ENCODE measurements at regions not wholly inside any gene's neighbourhood (a gene's known extent, or its start where the extent isn't known, plus 50 kb on each side); places are given as distances from the start of the nearest gene placed in this dataset.

GRCh38 chr4:126547352-126547751, 1085.4 kb upstream of the INTU start:
- H4K20me1 ChIP-seq (ENCODE audit: control insufficient read depth, insufficient read depth, low read length, poor library complexity, severe bottlenecking): no peaks in the 10 kb centered on the region
- Mint-ChIP-seq H3K9me3 (ENCODE audit: insufficient read depth) (no peaks in the 10 kb centered on the region), H3K27ac (no peak overlapping the region), H3K4me1 (no peaks in the 10 kb centered on the region), H3K27me3 (no peaks in the 10 kb centered on the region), H3K4me3 (no peak overlapping the region)
- H3K79me2 ChIP-seq (ENCODE audit: control insufficient read depth, insufficient read depth, low read length): no peaks in the 10 kb centered on the region
- no peak overlapping the region for H3K9ac ChIP-seq (ENCODE audit: low read length)
- no peak overlapping the region for H2AFZ ChIP-seq (ENCODE audit: insufficient read depth, low read depth, low read length, poor library complexity, severe bottlenecking)
- intact Hi-C loops (cut with micrococcal nuclease): no loop called here
- ChIA-PET POLR2A (no interaction called here), CTCF (no interaction called here)
- no peaks in the 10 kb centered on the region for H3K27me3 ChIP-seq (replicated peaks in 1 of 4; ENCODE audit: control extremely low read depth in 1 of 4, control insufficient read depth in 3 of 4, insufficient read depth in 4 of 4, low read length in 3 of 4)
- no peak overlapping the region for H3K27ac ChIP-seq (ENCODE audit: low read length in 2 of 2)
- TF ChIP-seq EZH2 (IDR thresholded peaks at IDR 0.05; ENCODE audit: borderline replicate concordance, insufficient read depth, low read depth, low read length, poor library complexity, severe bottlenecking): no peak
- TF ChIP-seq, protein P1, sequence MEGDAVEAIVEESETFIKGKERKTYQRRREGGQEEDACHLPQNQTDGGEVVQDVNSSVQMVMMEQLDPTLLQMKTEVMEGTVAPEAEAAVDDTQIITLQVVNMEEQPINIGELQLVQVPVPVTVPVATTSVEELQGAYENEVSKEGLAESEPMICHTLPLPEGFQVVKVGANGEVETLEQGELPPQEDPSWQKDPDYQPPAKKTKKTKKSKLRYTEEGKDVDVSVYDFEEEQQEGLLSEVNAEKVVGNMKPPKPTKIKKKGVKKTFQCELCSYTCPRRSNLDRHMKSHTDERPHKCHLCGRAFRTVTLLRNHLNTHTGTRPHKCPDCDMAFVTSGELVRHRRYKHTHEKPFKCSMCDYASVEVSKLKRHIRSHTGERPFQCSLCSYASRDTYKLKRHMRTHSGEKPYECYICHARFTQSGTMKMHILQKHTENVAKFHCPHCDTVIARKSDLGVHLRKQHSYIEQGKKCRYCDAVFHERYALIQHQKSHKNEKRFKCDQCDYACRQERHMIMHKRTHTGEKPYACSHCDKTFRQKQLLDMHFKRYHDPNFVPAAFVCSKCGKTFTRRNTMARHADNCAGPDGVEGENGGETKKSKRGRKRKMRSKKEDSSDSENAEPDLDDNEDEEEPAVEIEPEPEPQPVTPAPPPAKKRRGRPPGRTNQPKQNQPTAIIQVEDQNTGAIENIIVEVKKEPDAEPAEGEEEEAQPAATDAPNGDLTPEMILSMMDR (IDR thresholded peaks at IDR 0.05): no peak
- no peak for DNase-seq
- H3K4me2 ChIP-seq (replicated peaks; ENCODE audit: low read depth, low read length, poor library complexity, severe bottlenecking): no peak overlapping the region
- no peak for ATAC-seq (ENCODE audit: low read depth)
- H3K36me3 ChIP-seq (replicated peaks in 1 of 2; ENCODE audit: control extremely low read depth in 1 of 2, control insufficient read depth in 1 of 2, extremely low read depth in 1 of 2, insufficient read depth in 2 of 2, low read length in 1 of 2): no peaks in the 10 kb centered on the region
- H3K4me1 ChIP-seq (ENCODE audit: control insufficient read depth in 2 of 2, insufficient read depth in 2 of 2, low read length in 2 of 2): no peaks in the 10 kb centered on the region
- no peaks in the 10 kb centered on the region for H3K9me3 ChIP-seq (ENCODE audit: control extremely low read depth in 1 of 3, control insufficient read depth in 2 of 3, insufficient read depth in 1 of 3, low read length in 2 of 3)
- no peak overlapping the region for H3K4me3 ChIP-seq (ENCODE audit: control extremely low read depth in 1 of 5, extremely low read depth in 1 of 5, insufficient read depth in 1 of 5, low read depth in 2 of 5, low read length in 4 of 5)

DNA sequence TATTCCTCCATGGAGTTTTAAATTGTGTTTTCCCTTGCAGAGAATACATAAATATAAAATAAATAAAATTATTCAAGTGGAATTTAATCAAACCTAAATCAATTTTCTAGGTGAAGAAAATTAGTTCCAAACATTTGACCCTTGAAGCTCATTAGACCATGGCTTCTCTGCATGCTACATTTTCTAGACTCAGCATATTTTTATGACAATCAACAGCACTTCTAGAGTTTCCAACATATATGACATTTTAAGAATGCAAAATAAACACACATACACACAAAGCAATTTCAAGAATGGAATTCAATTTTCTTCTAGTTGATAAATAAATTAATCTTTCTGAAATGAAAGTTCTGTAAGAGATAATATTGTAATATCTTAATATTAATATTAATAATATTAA, 1083.9 kb upstream of the INTU start:
- H3K9ac ChIP-seq (ENCODE audit: low read length): no peak overlapping the region
- POLR2A ChIA-PET: no interaction called here
- H3K27ac ChIP-seq (ENCODE audit: low read length in 2 of 2): no peak overlapping the region
- H4K20me1 ChIP-seq (ENCODE audit: control insufficient read depth, insufficient read depth, low read length, poor library complexity, severe bottlenecking): no peaks in the 10 kb centered on the region
- H3K79me2 ChIP-seq (ENCODE audit: control insufficient read depth, insufficient read depth, low read length): no peaks in the 10 kb centered on the region
- ATAC-seq (ENCODE audit: low read depth) (no peak), DNase-seq (no peak)
- Mint-ChIP-seq H3K4me3 (no peak overlapping the region), H3K4me1 (no peaks in the 10 kb centered on the region), H3K9me3 (ENCODE audit: insufficient read depth) (no peaks in the 10 kb centered on the region), H3K27me3 (no peaks in the 10 kb centered on the region), H3K27ac (no peak overlapping the region)
- H2AFZ ChIP-seq (ENCODE audit: insufficient read depth, low read depth, low read length, poor library complexity, severe bottlenecking): no peak overlapping the region
- intact Hi-C loops (cut with micrococcal nuclease): no loop called here
- no peaks in the 10 kb centered on the region for H3K9me3 ChIP-seq (ENCODE audit: control extremely low read depth in 1 of 3, control insufficient read depth in 2 of 3, insufficient read depth in 1 of 3, low read length in 2 of 3)
- no peak overlapping the region for H3K4me2 ChIP-seq (replicated peaks; ENCODE audit: low read depth, low read length, poor library complexity, severe bottlenecking)
- TF ChIP-seq, protein P1 (IDR thresholded peaks at IDR 0.05): no peak
- TF ChIP-seq EZH2 (IDR thresholded peaks at IDR 0.05; ENCODE audit: borderline replicate concordance, insufficient read depth, low read depth, low read length, poor library complexity, severe bottlenecking): no peak
- no peaks in the 10 kb centered on the region for H3K36me3 ChIP-seq (replicated peaks in 1 of 2; ENCODE audit: control extremely low read depth in 1 of 2, control insufficient read depth in 1 of 2, extremely low read depth in 1 of 2, insufficient read depth in 2 of 2, low read length in 1 of 2)
- no peaks in the 10 kb centered on the region for H3K4me1 ChIP-seq (ENCODE audit: control insufficient read depth in 2 of 2, insufficient read depth in 2 of 2, low read length in 2 of 2)
- H3K27me3 ChIP-seq (replicated peaks in 1 of 4; ENCODE audit: control extremely low read depth in 1 of 4, control insufficient read depth in 3 of 4, insufficient read depth in 4 of 4, low read length in 3 of 4): no peaks in the 10 kb centered on the region
- no peak overlapping the region for H3K4me3 ChIP-seq (ENCODE audit: control extremely low read depth in 1 of 5, extremely low read depth in 1 of 5, insufficient read depth in 1 of 5, low read depth in 2 of 5, low read length in 4 of 5)
- CTCF ChIA-PET: no interaction called here

Measured in B cell (primary cell).